GM21360 (cell line): ENCODE measurements at regions not wholly inside any gene's neighbourhood (a gene's known extent, or its start where the extent isn't known, plus 50 kb on each side); places are given as distances from the start of the nearest gene placed in this dataset.

Source experiments
- ATAC-seq: cut with Tn5 transposase; IDR thresholded peaks from one replicate; pipeline ENCODE4 v1.9.1; 2021; ENCODE audit warnings: mild to moderate bottlenecking, moderate library complexity; ENCODE audit not compliant: unreplicated experiment

DNA sequence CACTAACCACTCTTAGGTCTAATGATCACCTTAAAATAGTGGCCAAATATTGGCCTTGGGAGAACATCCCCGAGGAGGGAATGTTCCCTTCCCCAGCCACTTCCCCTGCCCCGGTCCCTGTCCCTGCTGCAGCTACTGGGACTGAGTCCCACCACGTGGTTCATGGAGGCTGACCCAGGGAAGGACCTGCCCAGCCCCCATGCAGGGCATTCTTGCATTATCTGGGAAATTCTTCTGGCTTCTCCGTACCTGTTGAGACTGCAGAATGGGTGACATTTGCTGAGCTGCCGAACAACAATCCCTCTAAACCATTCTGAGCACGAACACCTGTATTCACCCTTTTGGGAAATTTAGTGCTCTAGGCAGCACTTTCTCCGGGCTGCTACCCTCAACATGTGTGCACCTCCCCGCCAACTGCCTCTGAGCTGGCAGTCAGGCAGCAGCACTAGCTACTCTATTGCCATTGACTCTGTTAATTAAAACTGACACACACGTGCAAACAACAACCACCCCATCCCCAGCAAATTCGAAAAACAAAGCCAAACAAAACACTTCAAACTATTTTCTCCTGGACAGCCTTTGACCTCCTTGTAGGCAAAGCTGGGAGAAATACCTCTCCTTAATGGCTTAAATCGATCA is 567.4 kb upstream of the MKI67 start:
- ATAC-seq, result no peak

- ATAC-seq, result no peak
These were observed 568.1 kb upstream of the MKI67 start for GRCh38 chr10:128694168-128694850.

DNA sequence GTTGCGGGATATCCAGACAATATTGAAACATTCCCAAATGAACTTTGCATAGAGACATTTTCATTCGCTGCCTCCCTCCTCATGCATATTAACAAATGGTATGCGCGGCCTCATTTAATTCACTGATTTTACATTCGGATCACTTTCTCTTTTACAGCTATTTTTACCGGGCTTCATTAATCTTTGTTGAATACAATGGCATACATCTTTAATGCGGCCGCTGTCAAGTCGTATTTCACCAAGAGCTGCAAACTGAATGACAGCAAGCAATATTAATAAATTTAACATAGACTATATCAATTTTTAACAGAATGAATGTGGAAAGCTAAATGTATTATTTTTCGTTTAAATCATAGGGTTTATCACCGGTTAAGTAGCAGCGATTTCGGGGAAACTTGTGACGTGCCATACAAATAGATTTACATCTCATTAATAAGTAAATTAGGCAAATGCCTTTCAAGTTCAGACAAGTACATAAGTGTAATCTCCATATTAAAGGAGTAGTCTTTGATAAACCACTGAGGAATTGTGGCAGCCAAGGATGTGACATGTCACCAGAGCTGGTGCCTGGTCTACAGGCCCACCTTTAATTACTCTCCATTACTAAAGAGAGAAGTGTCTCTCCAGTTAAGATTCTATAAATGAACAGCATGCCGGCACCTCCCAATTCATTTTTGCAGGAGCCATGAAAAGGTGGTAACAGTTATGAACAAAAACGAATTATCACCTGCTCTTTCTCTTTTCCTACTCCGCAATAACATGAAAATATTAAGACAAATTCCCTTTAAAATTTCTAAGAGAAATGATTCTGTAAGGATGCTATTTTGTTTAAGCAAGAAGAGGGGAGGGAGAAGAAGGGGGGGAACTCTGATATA is 568.9 kb upstream of the MKI67 start:
- ATAC-seq, result no peak

DNA sequence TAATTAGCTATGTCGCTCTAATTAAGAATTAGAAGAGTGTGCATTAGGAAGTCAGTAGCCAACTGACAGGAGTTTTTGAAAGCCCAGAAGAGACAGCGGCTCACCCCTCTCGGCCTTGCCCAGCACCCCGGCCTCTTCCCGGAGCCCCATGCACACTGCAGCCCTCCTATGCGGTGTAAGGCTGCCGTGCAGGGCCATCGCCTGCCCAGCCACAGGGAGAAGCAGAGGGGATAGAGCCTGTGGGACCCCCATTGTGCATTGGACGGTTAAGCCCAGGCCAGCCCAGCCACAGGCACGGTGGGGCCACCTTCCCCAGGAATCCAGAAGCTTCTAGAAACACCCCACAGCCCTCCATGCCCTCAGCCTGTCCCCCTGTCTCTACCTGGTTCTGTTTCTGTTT is 569.7 kb upstream of the MKI67 start:
- no peak for ATAC-seq

DNA sequence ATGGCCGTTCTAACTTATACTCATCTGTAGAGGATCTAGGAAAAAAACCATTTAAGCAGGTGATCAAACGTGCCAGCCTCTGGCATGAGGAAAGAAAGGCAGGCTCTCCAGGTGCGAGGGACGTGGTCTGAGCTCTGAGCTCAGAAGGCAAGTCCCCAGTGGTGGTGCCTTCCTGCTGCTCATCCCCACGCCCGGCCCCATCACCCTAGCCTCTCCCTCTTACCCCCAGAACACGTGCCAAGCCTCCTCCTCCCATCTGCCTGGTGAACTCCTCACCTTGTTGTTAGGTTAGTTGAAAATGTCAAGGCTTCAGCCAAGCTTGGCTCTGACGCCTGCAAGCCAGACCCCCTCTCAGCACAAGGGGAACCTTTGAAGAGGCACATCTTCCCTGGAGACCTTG is 571.2 kb upstream of the MKI67 start:
- ATAC-seq, result no peak

DNA sequence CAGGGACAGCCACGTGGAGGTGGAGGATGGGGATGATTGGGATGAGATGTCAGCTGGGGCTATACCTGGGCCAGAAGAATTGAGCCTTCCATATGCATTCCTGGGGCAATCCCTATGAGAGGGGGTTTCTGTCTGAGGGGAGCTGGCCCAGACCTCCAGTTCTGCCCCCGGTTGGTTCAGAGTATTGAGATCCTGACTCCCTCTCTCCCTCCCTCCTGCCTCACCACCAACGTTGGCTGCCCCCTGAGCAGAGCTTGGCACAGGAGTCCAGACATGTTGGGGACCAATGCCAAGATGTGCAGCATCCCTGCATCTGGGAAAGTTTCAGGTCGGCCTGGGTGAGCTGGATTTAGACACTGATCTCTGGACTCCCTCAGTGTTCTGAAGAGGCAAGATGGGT is 575.2 kb upstream of the MKI67 start:
- no peak for ATAC-seq

DNA sequence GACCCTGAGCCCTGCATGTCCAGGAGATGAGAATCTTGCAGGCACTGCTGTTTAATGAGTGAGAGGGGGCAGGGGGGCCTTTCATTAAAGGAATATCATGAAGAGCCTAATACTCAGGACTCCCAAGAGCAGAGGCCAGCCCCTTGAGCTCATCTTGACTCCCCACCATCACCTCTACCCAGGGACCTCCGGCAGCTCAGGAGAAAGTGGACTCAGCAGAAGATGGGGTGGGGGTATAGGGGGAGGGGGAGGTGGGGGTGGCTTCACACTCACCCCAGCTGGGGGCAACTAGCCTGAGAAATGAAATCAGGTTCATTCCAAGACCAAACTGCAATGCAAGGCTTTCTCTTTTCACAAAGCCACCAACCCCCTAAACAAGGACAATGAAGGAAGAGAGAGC is 575.6 kb upstream of the MKI67 start:
- ATAC-seq, result no peak

- ATAC-seq, result no peak
These were observed 578.5 kb upstream of the MKI67 start for GRCh38 chr10:128704716-128705115.

- ATAC-seq, result no peak
These were observed 582.0 kb upstream of the MKI67 start for GRCh38 chr10:128708182-128708581.

DNA sequence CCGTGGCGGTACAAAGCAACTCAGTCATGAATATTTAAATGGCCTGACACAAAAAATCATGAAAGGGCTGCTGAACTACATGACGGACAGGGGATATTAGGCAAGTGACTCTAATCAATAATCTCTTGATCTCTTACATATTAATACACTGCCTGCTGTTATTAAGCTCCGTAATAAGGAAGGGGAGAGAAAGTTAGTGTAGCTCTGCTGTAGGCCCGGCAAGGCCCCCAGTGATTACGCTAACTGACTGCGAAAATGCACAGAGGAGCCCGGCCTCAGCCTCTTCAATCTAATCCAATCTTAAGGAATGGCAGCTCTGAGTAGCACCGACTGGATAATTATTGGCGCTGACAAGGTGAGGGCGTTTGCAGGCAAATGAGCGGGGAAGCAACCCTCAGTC is 583.5 kb upstream of the MKI67 start:
- ATAC-seq, result no peak

DNA sequence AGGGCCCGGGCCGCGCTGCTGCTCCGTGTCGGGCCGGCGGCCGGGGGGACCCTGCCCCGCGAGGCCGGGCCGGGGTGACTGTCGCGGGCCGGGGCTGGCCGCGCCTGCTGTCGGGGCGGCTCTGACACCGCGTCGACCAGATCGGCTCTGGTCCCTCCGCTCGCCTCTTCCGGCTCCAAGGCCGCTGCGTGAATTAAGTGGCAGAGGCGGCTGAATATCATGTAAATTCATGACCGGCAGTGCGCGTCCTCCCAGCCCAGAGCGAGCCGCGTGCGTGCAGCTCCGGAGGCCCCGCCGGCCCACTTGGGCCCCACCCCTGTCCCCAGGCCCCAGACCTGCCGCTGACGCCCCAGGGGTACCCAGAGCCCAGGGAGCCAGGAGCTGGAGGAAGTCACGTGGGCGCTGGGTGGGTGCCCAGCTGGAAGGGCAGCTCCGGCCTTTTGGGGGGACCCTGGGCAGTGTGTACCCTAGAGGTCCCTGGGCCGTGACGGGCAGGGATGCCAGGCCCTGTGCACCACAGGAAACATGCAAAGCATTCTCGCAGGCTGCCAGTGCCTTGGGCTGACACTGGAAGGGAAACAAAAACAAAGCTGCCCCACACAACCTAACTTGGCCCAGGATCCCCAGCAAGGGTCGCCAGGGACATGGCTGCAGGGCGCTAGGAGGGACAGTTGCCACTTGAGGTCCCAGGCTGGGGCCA is 584.0 kb upstream of the MKI67 start:
- ATAC-seq, result no peak

DNA sequence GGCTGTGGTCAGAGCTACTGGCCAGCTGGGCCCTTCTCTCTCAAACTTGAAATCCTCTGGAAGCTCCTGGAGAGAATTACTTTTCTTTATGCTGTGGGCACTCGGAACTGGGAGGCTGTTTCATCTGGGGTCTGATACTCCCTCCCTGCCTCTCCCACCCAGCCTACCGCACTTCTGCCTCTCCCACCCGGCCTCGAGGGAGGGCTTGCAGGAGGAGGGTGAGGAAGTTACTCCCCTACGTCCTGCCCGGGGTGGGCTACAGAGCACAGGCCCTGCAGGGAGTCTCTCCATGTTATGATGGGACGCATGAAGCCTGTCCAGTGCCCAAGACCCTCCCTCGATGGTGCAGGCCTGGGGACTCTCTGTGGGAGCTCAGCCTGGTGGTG is 584.6 kb upstream of the MKI67 start:
- no peak for ATAC-seq

- ATAC-seq, result no peak
These were observed 585.6 kb upstream of the MKI67 start for GRCh38 chr10:128711806-128712205.

DNA sequence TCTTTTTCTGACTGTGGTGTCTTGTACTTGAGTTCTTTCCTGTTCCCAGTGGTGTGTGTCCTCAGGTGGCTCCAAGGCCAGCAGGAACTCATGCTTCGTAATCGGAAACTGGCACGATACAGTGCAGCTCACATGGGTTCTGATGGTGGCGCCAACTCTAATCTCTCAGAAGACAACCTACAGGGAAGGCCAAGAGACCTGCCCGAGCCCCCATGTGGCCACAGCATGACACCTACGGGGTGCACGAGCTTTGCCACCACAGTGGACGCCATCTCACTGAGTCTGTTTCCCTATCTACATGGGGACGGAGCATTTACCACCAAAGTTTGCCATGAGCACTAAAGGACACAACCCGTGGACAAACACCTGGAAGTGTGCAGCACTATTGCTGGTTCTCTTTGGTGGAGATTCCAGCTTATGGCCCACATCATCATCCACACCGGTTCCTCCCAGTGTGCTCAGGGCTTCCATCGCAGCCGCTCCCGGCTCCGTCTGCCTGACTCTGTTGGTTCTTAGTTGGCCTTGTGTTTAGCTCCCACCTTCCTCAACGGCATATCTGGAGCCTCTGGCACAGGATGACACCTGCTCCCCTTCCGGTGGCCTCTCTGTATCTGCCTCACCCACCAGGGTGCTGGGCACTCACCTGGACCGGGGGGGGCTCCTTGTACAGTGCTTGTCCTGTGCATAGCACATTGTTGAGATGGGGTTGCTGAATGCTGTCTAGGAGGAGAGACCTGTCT is 586.6 kb upstream of the MKI67 start:
- no peak for ATAC-seq

- no peak for ATAC-seq
These were observed 587.2 kb upstream of the MKI67 start for GRCh38 chr10:128713471-128713870.

DNA sequence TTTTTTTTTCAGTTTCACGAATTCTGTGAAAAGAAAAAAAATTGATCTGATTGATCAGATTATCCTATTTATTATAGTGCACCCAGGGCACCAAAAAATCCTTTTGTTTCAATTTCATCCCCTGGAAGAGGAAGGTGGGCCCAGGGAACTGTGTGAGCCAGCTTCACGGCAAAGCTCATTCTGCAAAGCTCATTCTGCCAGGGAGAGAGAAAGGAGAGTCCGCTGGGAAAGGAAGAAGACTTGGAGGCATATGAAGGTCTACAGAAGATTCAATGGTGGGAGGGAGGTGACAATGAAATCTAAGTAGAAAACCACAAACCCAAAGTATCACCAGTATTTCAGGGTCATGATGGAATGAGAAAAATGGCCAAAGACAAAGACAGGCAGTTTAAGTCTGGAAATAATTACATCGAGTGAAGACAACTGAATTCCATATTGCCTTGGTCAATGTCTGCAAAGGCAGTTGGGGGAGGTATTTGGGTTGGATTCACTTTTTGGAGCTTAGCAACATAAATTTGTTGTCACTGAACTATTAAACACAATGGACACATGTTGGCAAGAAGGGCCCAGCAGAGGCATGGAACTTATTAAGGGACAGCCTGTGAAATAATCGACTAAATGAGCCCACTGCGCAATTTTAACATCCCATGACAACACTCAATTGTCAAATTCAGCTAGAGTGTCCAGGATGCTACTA is 587.8 kb upstream of the MKI67 start:
- ATAC-seq, result no peak

DNA sequence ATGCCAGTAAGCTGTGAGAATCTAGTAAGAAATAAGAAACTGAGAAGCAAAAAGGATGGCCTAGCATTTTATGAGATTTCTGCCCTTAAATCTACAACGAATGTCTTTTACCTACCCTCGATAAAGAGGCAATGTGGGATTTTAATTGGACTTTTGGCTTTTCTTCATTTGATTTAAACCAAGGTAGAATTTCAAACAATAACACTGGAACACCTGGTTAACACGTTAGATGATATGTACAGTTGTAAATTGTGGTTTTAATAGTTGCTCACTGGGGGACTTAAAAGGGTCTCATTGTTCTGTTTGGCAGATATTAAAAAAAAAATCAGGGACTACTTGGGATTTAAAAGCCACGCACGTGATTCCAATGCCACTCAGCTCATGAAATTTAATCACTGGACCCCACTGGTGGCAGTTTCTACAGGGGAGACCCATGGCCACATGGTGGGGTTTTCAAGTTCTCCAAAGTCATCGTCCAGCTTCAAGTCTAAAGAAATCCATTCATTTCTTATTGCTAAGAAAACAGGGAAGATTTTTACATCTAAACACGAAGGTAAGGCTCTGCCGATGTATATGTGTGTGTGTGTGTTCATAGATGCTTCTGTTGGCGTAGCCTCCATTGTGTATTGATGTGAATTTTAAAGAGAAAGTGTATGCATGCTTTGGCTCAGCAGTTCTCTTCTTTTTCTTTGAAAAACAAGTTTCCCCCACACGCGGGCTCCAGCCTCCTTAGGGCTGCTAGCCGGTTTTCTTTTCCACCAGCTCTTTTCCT is 588.6 kb upstream of the MKI67 start:
- ATAC-seq, result no peak

DNA sequence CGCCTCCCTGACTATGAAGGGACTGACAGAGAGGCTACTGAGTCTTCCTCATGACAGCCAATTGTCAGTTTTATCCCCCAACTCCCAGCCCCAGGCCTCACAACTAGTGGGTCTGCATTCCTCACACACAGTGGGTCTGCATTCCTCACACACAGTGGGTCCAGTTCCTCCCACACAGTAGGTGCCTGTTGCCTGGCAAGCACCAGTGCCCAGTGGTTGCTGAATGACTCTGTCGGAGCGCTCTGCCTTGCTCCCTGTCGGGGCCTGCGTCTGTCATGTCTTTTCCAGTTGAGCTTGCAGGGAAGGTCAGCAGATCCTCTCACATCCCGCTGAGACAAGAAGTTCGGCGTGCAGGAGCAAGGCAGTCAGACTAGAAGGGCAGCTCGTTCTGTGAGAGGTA is 590.0 kb upstream of the MKI67 start:
- ATAC-seq, result no peak

DNA sequence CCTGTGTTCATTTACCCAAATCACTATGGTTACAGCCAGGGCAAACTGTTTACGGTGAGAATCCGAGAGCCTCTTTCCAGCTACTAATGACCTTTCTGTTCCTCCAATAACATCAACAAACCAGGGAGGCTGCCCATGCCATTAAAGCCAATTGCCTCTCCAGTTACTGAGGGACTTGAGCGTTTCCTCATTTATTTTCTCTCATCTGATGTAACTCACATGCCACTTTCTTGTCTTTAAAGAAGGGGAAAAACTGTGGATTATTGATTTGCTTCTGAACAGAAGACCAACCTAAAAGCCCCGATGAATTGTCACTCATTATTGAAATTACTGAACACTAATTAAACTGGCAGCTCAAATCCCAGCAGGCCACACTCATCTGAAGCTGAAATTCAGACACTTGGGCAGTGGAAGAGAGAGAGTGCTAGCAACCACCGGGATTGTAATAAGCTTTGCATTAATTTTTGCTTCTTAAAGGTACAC is 595.8 kb upstream of the MKI67 start:
- no peak for ATAC-seq
